Chondrocyte (in vitro differentiated cells): ENCODE measurements at regions not wholly inside any gene's neighbourhood (a gene's known extent, or its start where the extent isn't known, plus 50 kb on each side); places are given as distances from the start of the nearest gene placed in this dataset.

ENCODE experiments used
- DNase-seq: peaks from one replicate; pipeline ENCODE4 v3.0.0; 2021; ENCODE audit warnings: mixed read lengths, low spot score
- H3K27ac Mint-ChIP-seq: one replicate; pipeline ENCODE4 v1.8.0; 2021; ENCODE audit warnings: mild to moderate bottlenecking, moderate library complexity, mixed read lengths; ENCODE audit not compliant: unreplicated experiment
- H3K27me3 Mint-ChIP-seq: 2 replicates; pipeline ENCODE4 v1.8.0; 2021; ENCODE audit warnings: low read depth, mixed read lengths
- H3K36me3 Mint-ChIP-seq: 2 replicates; pipeline ENCODE4 v1.8.0; 2021; ENCODE audit warnings: low read depth, mixed read lengths
- H3K4me1 Mint-ChIP-seq: 2 replicates; pipeline ENCODE4 v1.8.0; 2021; ENCODE audit warnings: low read depth, mild to moderate bottlenecking, mixed read lengths
- H3K4me3 Mint-ChIP-seq: one replicate; pipeline ENCODE4 v1.8.0; 2021; ENCODE audit warnings: mild to moderate bottlenecking, moderate library complexity, mixed read lengths; ENCODE audit not compliant: unreplicated experiment
- H3K9me3 Mint-ChIP-seq: 2 replicates; pipeline ENCODE4 v1.8.0; 2021; ENCODE audit warnings: low read depth, mixed read lengths
- TF ChIP-seq, protein P1 (sequence below): fragments of 200-600 bp; sonication (generic); IDR thresholded peaks from 2 replicates; pipeline ENCODE4 v1.5.0; 2021; ENCODE audit warnings: antibody characterized with exemption, mild to moderate bottlenecking, moderate library complexity

DNA sequence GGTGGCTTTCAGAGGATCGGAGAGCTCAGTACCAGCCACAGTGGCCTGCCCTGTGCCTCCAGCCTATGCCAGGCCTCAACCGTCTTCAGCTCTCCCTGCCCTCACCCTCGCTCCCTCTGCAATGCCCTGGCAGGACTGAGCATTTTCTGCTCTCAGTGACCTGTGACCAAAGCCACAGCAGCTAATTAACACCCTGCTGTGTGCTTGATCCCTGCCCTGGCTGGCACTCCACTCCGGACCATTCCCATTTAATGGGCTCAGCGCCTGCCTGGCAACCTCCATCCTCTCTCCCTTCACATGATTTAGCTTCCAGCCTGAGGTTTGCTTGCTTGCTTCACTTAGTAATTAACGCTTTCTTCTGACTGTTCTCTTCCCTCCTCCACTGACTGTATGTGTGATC, 287.5 kb downstream of the LRFN2 start:
- H3K9me3 Mint-ChIP-seq, result peaks cover 6% of the 10 kb centered on the region
- H3K4me1 Mint-ChIP-seq, result no peaks in the 10 kb centered on the region
- peaks cover 3% of the 10 kb centered on the region for H3K36me3 Mint-ChIP-seq
- no peak overlapping the region for H3K4me3 Mint-ChIP-seq
- peaks cover 19% of the 10 kb centered on the region for H3K27me3 Mint-ChIP-seq
- no peak for DNase-seq
- TF ChIP-seq, protein P1, sequence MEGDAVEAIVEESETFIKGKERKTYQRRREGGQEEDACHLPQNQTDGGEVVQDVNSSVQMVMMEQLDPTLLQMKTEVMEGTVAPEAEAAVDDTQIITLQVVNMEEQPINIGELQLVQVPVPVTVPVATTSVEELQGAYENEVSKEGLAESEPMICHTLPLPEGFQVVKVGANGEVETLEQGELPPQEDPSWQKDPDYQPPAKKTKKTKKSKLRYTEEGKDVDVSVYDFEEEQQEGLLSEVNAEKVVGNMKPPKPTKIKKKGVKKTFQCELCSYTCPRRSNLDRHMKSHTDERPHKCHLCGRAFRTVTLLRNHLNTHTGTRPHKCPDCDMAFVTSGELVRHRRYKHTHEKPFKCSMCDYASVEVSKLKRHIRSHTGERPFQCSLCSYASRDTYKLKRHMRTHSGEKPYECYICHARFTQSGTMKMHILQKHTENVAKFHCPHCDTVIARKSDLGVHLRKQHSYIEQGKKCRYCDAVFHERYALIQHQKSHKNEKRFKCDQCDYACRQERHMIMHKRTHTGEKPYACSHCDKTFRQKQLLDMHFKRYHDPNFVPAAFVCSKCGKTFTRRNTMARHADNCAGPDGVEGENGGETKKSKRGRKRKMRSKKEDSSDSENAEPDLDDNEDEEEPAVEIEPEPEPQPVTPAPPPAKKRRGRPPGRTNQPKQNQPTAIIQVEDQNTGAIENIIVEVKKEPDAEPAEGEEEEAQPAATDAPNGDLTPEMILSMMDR, result no peak
- no peak overlapping the region for H3K27ac Mint-ChIP-seq

DNA sequence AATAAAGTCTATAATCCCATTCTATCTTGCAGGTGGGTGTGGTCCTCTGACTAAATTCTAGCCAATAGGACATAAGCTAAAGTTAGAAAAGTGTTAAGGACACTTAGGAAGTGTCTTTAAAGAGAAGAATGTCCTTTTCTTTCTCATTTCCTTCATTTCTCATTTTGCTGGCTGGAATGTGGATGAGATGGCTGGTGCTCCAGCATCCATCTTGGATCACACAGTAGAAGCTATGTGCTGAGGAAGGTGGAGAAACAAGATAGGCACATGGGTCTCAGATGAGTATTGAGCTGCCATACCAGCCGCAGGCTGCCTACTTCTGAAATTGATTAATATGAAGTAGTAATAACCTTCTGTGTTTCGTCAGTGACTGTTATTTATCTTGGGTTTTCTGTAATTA, 289.0 kb downstream of the LRFN2 start:
- TF ChIP-seq, protein P1, result no peak
- no peak for DNase-seq
- peaks cover 21% of the 10 kb centered on the region for H3K27me3 Mint-ChIP-seq
- no peaks in the 10 kb centered on the region for H3K4me1 Mint-ChIP-seq
- peaks cover 3% of the 10 kb centered on the region for H3K9me3 Mint-ChIP-seq
- H3K4me3 Mint-ChIP-seq, result no peak overlapping the region
- H3K27ac Mint-ChIP-seq, result no peak overlapping the region
- peaks cover 3% of the 10 kb centered on the region for H3K36me3 Mint-ChIP-seq

DNA sequence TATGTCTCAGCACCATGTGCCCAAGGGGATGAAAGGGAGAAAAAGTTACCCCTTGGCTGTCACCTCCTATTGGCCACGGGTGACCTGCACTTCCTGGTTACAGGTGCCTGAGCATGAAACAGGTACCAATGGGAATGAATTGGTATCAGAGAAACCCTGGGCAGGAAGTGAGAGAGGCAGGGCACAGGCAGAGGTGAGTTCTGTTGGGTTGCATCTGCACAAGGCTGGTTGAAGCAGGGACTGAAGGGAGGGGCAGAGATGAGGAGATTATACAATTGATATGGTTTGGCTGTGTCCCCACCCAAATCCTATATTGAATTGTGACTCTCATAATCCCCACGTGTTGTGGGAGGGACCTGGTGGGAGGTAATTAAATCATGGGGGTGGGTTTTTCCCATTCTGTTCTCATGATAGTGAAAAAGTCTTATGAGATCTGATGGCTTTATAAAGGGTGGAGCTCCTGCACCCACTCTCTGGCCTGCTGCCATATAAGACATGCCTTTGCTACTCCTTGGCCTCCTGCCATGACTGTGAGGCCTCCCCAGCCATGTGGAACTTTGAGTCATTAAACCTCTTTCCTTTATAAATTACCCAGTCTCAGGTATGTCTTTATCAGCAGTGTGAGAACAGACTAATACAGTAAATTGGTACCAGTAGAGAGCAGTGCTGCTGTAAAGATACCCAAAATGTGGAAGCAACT, 291.8 kb downstream of the LRFN2 start:
- Mint-ChIP-seq H3K9me3 (peaks cover 3% of the 10 kb centered on the region), H3K36me3 (peaks cover 3% of the 10 kb centered on the region), H3K4me1 (no peaks in the 10 kb centered on the region), H3K4me3 (no peak overlapping the region), H3K27ac (no peak overlapping the region), H3K27me3 (peaks cover 35% of the 10 kb centered on the region)
- TF ChIP-seq, protein P1, result no peak
- no peak for DNase-seq

DNA sequence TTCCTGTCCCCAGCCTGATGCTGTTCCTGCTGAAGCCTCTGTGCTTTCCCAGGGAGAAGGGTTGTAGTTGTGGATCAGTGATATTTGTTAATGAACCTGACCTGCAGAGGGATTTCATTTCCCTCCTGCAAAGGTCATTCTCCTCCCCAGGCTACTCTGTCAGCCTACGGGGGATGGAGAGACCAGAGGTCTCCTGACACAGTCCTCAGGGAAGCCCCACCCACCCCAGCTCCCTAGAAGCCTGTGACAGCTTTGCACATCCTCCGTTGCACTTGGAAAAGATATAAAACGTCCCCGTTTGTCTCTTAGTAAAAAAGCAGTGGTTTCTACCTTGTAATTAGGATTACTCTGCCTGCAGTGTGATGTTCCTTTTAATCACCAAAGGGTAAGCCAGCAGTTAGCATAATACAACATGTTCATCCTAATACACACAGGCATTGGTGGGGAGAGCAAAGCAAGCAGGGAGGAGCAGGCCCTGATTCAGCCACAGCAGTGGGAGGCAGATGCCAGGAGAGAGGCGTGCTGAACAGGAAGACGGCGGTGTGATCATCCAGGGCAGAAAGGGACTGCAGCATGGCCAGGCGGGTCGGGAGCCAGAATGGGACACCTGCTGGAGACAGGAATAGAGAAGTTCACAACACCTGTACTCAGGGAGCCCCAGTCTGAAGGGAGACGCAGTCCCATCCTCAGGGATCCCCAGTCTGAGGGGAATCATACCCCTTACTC, 293.5 kb downstream of the LRFN2 start:
- H3K9me3 Mint-ChIP-seq, result peaks cover 3% of the 10 kb centered on the region
- H3K4me1 Mint-ChIP-seq, result no peaks in the 10 kb centered on the region
- peaks cover 40% of the 10 kb centered on the region for H3K27me3 Mint-ChIP-seq
- H3K36me3 Mint-ChIP-seq, result peaks cover 1% of the 10 kb centered on the region
- no peak overlapping the region for H3K27ac Mint-ChIP-seq
- TF ChIP-seq, protein P1, result no peak
- DNase-seq, result no peak
- no peak overlapping the region for H3K4me3 Mint-ChIP-seq

DNA sequence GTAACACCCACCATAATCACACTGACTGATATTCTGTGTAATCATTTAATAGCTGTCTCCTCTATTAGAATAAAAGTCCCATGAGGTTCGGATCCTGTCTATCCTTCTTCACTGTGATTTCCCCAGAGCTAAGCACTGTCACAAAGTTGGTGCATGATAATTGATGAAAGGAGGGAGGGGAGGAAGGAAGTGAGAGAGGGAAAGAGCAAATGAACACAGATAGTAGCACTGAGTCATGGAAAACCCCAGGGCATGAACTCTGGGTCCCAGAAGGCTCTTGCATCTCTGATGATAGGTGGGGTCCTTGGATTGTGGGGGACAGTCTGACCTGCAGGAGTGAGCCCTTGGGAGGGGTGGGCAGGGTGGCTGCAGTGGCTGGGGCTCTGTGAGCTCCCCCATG, 294.1 kb downstream of the LRFN2 start:
- DNase-seq, result no peak
- Mint-ChIP-seq H3K4me3 (no peak overlapping the region), H3K36me3 (peaks cover 1% of the 10 kb centered on the region), H3K27me3 (peaks cover 42% of the 10 kb centered on the region), H3K4me1 (no peaks in the 10 kb centered on the region), H3K27ac (no peak overlapping the region), H3K9me3 (peaks cover 3% of the 10 kb centered on the region)
- TF ChIP-seq, protein P1, result no peak
